Activated naive CD8-positive, alpha-beta T cell treated with anti-CD3 and anti-CD28 coated beads, Interleukin-2, amount 50 U/mL, for 24 hours (primary cell): ENCODE measurements at regions not wholly inside any gene's neighbourhood (a gene's known extent, or its start where the extent isn't known, plus 50 kb on each side); places are given as distances from the start of the nearest gene placed in this dataset.
A peak's percentile ranks its signal among the peaks of the same experiment; 100 is the strongest.
"Not testable (repeated sequence)": the region's sequence is repeated elsewhere in the genome, so short reads cannot be mapped to it uniquely, and the experiment has no call there.

Experiments
- ATAC-seq: fragments of 150-1000 bp; cut with Tn5 transposase; one replicate; pipeline ENCODE4 v1.10.0; 2021
- DNase-seq: peaks from one replicate; pipeline ENCODE4 v3.0.0; 2021
- H3K27ac Mint-ChIP-seq: one replicate; pipeline ENCODE4 v1.8.0; 2021; ENCODE audit warnings: mild to moderate bottlenecking, mixed read lengths
- H3K27me3 Mint-ChIP-seq: one replicate; pipeline ENCODE4 v1.8.0; 2021; ENCODE audit warnings: mixed read lengths
- H3K36me3 Mint-ChIP-seq: one replicate; pipeline ENCODE4 v1.8.0; 2021; ENCODE audit warnings: low read depth, mixed read lengths
- H3K4me1 Mint-ChIP-seq: one replicate; pipeline ENCODE4 v1.8.0; 2021; ENCODE audit warnings: mixed read lengths
- H3K4me3 Mint-ChIP-seq: one replicate; pipeline ENCODE4 v1.8.0; 2021; ENCODE audit warnings: mild to moderate bottlenecking, moderate library complexity, mixed read lengths
- H3K9me3 Mint-ChIP-seq: one replicate; pipeline ENCODE4 v1.8.0; 2021; ENCODE audit warnings: mixed read lengths

DNA sequence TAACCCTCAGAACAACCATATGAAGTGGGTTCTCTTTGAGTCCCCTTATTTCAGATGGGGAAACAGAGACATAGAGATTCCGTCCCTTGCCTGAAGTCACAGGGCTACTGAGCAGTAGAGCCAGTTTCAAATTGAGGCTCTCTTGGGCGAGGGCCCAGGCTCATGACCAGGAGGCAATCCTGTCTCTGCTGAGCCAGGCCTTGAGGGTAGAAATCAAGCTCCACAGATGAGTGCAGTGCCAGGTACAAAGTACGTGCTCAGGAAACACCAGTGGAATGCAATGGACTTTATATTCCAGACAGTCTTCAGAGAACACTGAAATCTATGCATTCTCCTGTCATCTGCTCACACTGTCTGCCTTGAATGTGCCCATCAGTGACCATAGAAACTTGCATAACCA is 291.7 kb upstream of the MAF start:
- Mint-ChIP-seq H3K4me1 (no peaks in the 10 kb centered on the region), H3K27me3 (no peaks in the 10 kb centered on the region), H3K9me3 (no peaks in the 10 kb centered on the region), H3K27ac (no peak overlapping the region), H3K36me3 (no peaks in the 10 kb centered on the region), H3K4me3 (no peak overlapping the region)
- ATAC-seq (no peak), DNase-seq (no peak)

GRCh38 chr16:79891458-79891857 is 290.9 kb upstream of the MAF start:
- H3K36me3 Mint-ChIP-seq: no peaks in the 10 kb centered on the region
- DNase-seq (no peak), ATAC-seq (no peak)
- H3K27me3 Mint-ChIP-seq: no peaks in the 10 kb centered on the region
- no peaks in the 10 kb centered on the region for H3K9me3 Mint-ChIP-seq
- no peak overlapping the region for H3K27ac Mint-ChIP-seq
- H3K4me1 Mint-ChIP-seq: no peaks in the 10 kb centered on the region
- no peak overlapping the region for H3K4me3 Mint-ChIP-seq

DNA sequence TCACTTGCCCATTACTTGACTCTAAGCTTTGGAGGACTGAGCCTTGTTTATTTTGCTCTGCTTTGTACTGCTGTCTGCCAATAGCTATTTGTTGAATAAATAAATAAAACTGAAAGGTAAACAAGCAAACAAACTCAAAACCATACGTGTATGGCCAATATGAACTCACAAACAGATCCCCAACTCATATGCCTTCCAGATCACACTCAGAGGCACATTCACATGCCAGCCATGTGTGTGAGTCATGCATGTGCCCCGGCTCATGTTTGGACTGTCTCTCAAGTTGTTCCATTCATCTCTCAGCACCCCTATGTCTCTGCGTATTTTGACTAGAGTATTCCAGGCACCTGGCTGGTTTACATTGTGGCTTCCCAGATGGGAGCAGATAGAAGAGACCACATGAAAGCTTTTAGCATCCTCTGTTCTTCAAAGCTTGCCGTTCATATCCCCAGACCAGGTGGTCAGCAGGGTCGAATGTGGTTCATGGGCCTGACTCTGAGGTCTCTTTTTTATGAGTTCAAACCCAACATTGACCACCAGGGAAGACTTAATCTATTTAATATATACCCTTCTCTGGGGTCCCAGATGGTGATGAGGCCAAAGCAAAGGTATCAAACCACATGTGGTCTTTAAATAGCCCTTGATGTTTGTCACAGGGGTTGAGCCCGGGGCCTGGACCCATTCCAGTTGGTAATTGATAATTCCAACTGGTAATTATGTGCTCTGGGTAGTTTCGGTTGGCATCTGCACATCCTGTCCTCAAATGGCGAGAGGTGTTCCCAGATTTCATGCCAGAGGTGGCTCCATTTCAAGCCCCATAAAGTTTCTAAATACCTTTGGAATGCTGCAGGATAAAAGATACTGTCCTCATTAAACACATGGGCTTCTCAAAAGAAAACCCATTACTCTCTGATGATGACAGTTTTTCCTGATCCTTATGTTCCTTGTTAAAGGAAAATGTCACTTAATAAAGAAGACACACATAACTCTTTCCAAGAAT is 287.3 kb upstream of the MAF start:
- Mint-ChIP-seq H3K9me3 (no peaks in the 10 kb centered on the region), H3K36me3 (no peaks in the 10 kb centered on the region), H3K27me3 (no peaks in the 10 kb centered on the region), H3K27ac (no peak overlapping the region), H3K4me1 (no peaks in the 10 kb centered on the region), H3K4me3 (no peak overlapping the region)
- ATAC-seq (no peak), DNase-seq (no peak)

GRCh38 chr16:79885320-79885719 is 284.8 kb upstream of the MAF start:
- ATAC-seq (no peak), DNase-seq (no peak)
- H3K27ac Mint-ChIP-seq: no peak overlapping the region

DNA sequence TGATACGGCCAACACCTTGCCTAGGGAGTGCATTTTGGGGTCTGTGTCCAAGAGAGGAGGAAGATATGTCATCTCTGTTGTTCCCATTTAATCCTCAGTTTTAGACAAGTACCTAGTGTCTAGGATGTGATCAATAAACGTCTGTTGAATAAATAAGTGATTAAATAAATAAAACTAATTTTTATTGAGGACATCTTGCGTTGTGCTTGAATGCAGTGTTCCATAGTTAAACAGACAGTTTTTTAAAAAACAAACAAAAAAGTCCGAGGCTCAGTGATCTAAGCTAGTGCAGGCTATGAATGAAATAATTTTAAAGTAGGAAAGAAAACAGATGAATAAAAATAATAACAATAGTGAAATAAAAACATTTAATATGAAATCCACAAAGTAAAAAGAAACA is 283.0 kb upstream of the MAF start:
- Mint-ChIP-seq H3K27ac (no peak overlapping the region), H3K36me3 (no peaks in the 10 kb centered on the region), H3K4me1 (no peaks in the 10 kb centered on the region), H3K4me3 (no peak overlapping the region), H3K27me3 (no peaks in the 10 kb centered on the region), H3K9me3 (no peaks in the 10 kb centered on the region)
- DNase-seq (no peak), ATAC-seq (no peak)

More at GRCh38 chr16:79885320-79885719, 284.8 kb upstream of the MAF start:
- Mint-ChIP-seq H3K4me3 (no peak overlapping the region), H3K9me3 (no peaks in the 10 kb centered on the region), H3K4me1 (no peaks in the 10 kb centered on the region), H3K27me3 (no peaks in the 10 kb centered on the region), H3K36me3 (no peaks in the 10 kb centered on the region)

GRCh38 chr16:79882340-79883005 is 281.9 kb upstream of the MAF start:
- Mint-ChIP-seq H3K27me3 (peaks cover 2% of the 10 kb centered on the region), H3K27ac (no peak overlapping the region), H3K4me1 (no peaks in the 10 kb centered on the region), H3K4me3 (no peak overlapping the region), H3K9me3 (no peaks in the 10 kb centered on the region), H3K36me3 (no peaks in the 10 kb centered on the region)
- ATAC-seq (no peak), DNase-seq (no peak)

DNA sequence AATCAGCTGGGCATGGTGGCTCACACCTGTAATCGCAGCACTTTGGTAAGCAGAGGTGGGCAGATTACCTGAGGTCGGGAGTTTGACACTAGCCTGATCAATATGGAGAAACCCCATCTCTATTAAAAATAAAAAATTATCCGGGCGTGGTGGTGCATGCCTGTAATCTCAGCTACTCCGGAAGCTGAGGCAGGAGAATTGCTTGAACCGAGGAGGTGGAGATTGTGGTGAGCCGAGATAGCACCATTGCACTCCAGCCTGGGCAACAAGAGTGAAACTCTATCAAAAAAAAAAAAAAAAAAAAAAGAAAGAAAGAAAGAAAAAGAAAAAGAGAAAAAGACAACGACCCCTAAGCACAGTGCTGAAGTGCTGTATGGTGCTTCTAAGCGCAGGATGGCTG is 280.6 kb upstream of the MAF start:
- ATAC-seq: not testable (repeated sequence)

DNA sequence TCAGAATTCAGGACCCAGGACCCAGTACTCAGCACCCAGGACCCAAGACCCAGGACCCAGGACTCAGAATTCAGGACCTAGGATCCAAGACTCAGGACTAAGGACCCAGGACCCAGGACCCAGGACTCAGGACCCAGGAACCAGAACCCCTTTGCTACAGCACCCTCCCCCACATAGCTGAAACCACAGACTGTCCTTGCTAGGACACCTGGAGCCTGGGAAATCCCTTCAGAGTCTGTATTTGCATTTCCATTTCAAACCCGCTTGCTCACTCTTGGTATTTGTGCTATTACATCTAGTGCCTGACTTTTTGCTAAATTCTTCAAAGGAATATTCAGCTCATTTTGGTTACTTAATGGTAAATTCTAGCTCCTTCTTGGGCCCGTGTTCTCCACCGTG is 275.8 kb upstream of the MAF start:
- DNase-seq (no peak), ATAC-seq (no peak)
- H3K27me3 Mint-ChIP-seq: peaks cover 2% of the 10 kb centered on the region
- H3K27ac Mint-ChIP-seq: no peak overlapping the region
- H3K36me3 Mint-ChIP-seq: no peaks in the 10 kb centered on the region
- no peaks in the 10 kb centered on the region for H3K4me1 Mint-ChIP-seq
- no peaks in the 10 kb centered on the region for H3K9me3 Mint-ChIP-seq
- H3K4me3 Mint-ChIP-seq: no peak overlapping the region

More for the DNA sequence above, 280.6 kb upstream of the MAF start:
- not testable (repeated sequence) for H3K27me3 Mint-ChIP-seq, H3K36me3 Mint-ChIP-seq, H3K9me3 Mint-ChIP-seq, H3K27ac Mint-ChIP-seq, H3K4me1 Mint-ChIP-seq, DNase-seq, H3K4me3 Mint-ChIP-seq

GRCh38 chr16:79874391-79874790 is 273.9 kb upstream of the MAF start:
- peaks cover 2% of the 10 kb centered on the region for H3K27me3 Mint-ChIP-seq
- H3K9me3 Mint-ChIP-seq: no peaks in the 10 kb centered on the region
- H3K36me3 Mint-ChIP-seq: no peaks in the 10 kb centered on the region
- ATAC-seq (no peak), DNase-seq (no peak)
- no peak overlapping the region for H3K4me3 Mint-ChIP-seq
- no peak overlapping the region for H3K27ac Mint-ChIP-seq
- no peaks in the 10 kb centered on the region for H3K4me1 Mint-ChIP-seq

GRCh38 chr16:79873825-79874224 is 273.3 kb upstream of the MAF start:
- H3K36me3 Mint-ChIP-seq: no peaks in the 10 kb centered on the region
- H3K27me3 Mint-ChIP-seq: peaks cover 2% of the 10 kb centered on the region
- H3K27ac Mint-ChIP-seq: no peak overlapping the region
- no peak for DNase-seq
- no peaks in the 10 kb centered on the region for H3K4me1 Mint-ChIP-seq
- ATAC-seq: no peak
- no peaks in the 10 kb centered on the region for H3K9me3 Mint-ChIP-seq
- no peak overlapping the region for H3K4me3 Mint-ChIP-seq

DNA sequence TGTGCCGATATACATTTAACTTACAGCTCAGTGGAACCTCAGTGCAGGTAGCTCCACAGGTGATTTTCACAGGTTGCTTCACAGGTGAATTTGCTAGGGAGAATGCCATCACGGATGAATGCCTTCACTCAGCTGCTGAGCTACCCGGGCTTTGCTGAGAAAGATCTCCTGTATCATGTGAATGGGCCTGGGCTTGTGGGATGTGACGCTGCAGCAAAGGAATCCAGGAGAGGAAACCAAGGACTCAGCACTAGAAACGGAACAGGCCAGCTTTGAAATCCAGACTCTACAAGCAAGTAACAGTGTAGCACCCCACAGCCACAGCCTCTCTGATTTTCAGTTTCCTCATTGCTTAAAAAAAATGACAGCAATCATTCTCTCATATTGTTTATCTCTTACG is 271.4 kb upstream of the MAF start:
- DNase-seq (no peak), ATAC-seq (no peak)
- Mint-ChIP-seq H3K4me1 (no peaks in the 10 kb centered on the region), H3K4me3 (no peak overlapping the region), H3K9me3 (no peaks in the 10 kb centered on the region), H3K36me3 (no peaks in the 10 kb centered on the region), H3K27me3 (no peaks in the 10 kb centered on the region), H3K27ac (peak overlapping the region; percentile 11)

- DNase-seq: no peak
- ATAC-seq: no peak
- no peaks in the 10 kb centered on the region for H3K9me3 Mint-ChIP-seq
- no peaks in the 10 kb centered on the region for H3K27me3 Mint-ChIP-seq
- no peaks in the 10 kb centered on the region for H3K4me1 Mint-ChIP-seq
- H3K27ac Mint-ChIP-seq: no peak overlapping the region
- H3K36me3 Mint-ChIP-seq: no peaks in the 10 kb centered on the region
- no peak overlapping the region for H3K4me3 Mint-ChIP-seq
These were observed 269.7 kb upstream of the MAF start for GRCh38 chr16:79870016-79870886.

DNA sequence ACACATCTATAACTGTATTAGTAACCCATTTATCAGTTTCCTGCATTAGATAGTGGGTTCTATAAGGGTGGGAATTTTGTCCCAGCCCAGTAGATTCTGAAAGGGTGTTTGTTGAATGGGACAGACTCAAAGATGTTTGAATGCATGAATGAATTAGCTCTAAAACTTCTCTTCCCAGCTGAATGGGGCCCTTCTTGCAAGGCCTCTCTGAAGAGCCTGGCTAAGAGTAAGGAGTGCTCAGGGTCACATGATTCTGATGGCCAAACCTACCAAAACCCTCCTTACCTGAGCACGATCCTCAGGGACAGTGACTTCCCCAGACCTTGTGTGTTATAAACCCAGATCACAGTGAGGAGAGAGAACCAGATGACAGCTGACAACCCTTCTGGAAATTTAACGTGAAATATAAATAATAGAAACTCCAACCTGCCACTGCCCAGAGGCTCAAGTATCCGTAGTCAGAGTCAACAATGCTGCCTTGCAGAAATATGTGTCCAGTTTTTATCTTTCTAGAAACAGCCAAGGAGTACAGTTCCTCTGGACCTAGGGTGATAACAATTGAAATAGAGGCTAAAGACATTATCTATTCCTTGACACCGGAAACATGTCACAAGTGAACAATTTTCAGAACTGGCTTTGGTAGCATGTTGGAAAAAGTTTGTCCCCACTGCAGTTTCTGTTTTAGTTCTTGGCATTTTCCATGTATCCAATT is 268.9 kb upstream of the MAF start:
- DNase-seq (no peak), ATAC-seq (no peak)
- H3K4me1 Mint-ChIP-seq: no peaks in the 10 kb centered on the region
- no peaks in the 10 kb centered on the region for H3K36me3 Mint-ChIP-seq
- H3K27me3 Mint-ChIP-seq: no peaks in the 10 kb centered on the region
- no peak overlapping the region for H3K4me3 Mint-ChIP-seq
- H3K27ac Mint-ChIP-seq: no peak overlapping the region
- no peaks in the 10 kb centered on the region for H3K9me3 Mint-ChIP-seq

- Mint-ChIP-seq H3K4me3 (no peak overlapping the region), H3K9me3 (no peaks in the 10 kb centered on the region), H3K4me1 (no peaks in the 10 kb centered on the region), H3K27ac (no peak overlapping the region), H3K36me3 (no peaks in the 10 kb centered on the region), H3K27me3 (no peaks in the 10 kb centered on the region)
- no peak for ATAC-seq
- no peak for DNase-seq
These were observed 268.3 kb upstream of the MAF start for GRCh38 chr16:79868841-79869240.
